NT2/D1 (cell line): ENCODE measurements at regions not wholly inside any gene's neighbourhood (a gene's known extent, or its start where the extent isn't known, plus 50 kb on each side); places are given as distances from the start of the nearest gene placed in this dataset.

Experiments used
- SUZ12 ChIP-seq: IDR thresholded peaks from 2 replicates; pipeline ENCODE4 v1.6.1; 2011; ENCODE audit not compliant: insufficient read length, insufficient read depth; ENCODE audit errors: extremely low read depth
- YY1 ChIP-seq: IDR thresholded peaks from 2 replicates; pipeline ENCODE4 v1.6.1; 2011; ENCODE audit not compliant: insufficient read length, insufficient read depth
- ZNF274 ChIP-seq: IDR thresholded peaks from 2 replicates; pipeline ENCODE4 v1.6.1; 2011; ENCODE audit warnings: mild to moderate bottlenecking, low read depth, low read length

DNA sequence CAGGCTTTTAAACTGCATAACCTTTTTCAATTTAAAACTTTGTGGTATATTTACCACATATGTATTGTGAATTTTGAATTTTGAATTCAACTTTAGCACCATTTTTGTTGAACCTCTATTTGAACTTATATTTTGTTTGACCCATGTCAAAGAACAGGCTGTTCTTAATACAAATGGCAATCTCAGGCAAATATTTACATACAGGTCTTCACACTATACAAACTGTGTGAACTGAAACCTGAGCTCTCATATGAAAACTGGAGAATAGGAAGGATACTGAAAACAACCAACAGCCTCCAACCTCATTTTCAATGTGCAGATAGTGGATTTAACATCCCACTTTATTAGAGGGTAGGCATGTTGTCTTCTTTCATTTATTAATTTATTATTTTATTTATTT, 491.8 kb downstream of the KCNJ3 start:
- TF ChIP-seq SUZ12 (no peak), ZNF274 (no peak), YY1 (no peak)
